ENCODE measurements at regions not wholly inside any gene's neighbourhood (a gene's known extent, or its start where the extent isn't known, plus 50 kb on each side); places are given as distances from the start of the nearest gene placed in this dataset.

- no peak for TF ChIP-seq CTCF (IDR thresholded peaks at IDR 0.05 in 4 of 5, conservative IDR thresholded peaks at IDR 0.05 in 1 of 5)
- no peak for TF ChIP-seq POLR2A (IDR thresholded peaks at IDR 0.05)
These were observed 172.7 kb downstream of the SERPINI1 start for GRCh38 chr3:167908221-167908620.
